GM21723 (cell line): ENCODE measurements at regions not wholly inside any gene's neighbourhood (a gene's known extent, or its start where the extent isn't known, plus 50 kb on each side); places are given as distances from the start of the nearest gene placed in this dataset.

Source experiments
- ATAC-seq: cut with Tn5 transposase; IDR thresholded peaks from one replicate; pipeline ENCODE4 v1.9.1; 2021; ENCODE audit warnings: mild to moderate bottlenecking, moderate library complexity; ENCODE audit not compliant: unreplicated experiment

GRCh38 chr5:23012842-23013241 is 159.7 kb upstream of the CDH12 start:
- ATAC-seq: peak; percentile 81

- no peak for ATAC-seq
Measured at GRCh38 chr5:23007762-23008161, 154.6 kb upstream of the CDH12 start.

- ATAC-seq: no peak
Measured at GRCh38 chr5:23007236-23007635, 154.1 kb upstream of the CDH12 start.

- ATAC-seq: no peak
Measured at GRCh38 chr5:23001120-23001519, 148.0 kb upstream of the CDH12 start.

GRCh38 chr5:22998774-22999173 is 145.6 kb upstream of the CDH12 start:
- no peak for ATAC-seq

GRCh38 chr5:22998362-22998761 is 145.2 kb upstream of the CDH12 start:
- no peak for ATAC-seq

- no peak for ATAC-seq
Measured at GRCh38 chr5:22988937-22989336, 135.8 kb upstream of the CDH12 start.

GRCh38 chr5:22986281-22986680 is 133.1 kb upstream of the CDH12 start:
- no peak for ATAC-seq

- ATAC-seq: no peak
Measured at GRCh38 chr5:22985446-22985845, 132.3 kb upstream of the CDH12 start.

- no peak for ATAC-seq
Measured at GRCh38 chr5:22970956-22971618, 117.9 kb upstream of the CDH12 start.

GRCh38 chr5:22970491-22970890 is 117.3 kb upstream of the CDH12 start:
- ATAC-seq: no peak

GRCh38 chr5:22968386-22968785 is 115.2 kb upstream of the CDH12 start:
- no peak for ATAC-seq

GRCh38 chr5:22965960-22966359 is 112.8 kb upstream of the CDH12 start:
- ATAC-seq: peak; percentile 54

- no peak for ATAC-seq
Measured at GRCh38 chr5:22964632-22965031, 111.5 kb upstream of the CDH12 start.

- no peak for ATAC-seq
Measured at GRCh38 chr5:22958462-22959262, 105.5 kb upstream of the CDH12 start.

- no peak for ATAC-seq
Measured at GRCh38 chr5:22947921-22948320, 94.8 kb upstream of the CDH12 start.

- ATAC-seq: no peak
Measured at GRCh38 chr5:22938362-22938761, 85.2 kb upstream of the CDH12 start.

GRCh38 chr5:22928821-22929482 is 75.8 kb upstream of the CDH12 start:
- ATAC-seq: no peak

- no peak for ATAC-seq
Measured at GRCh38 chr5:22926574-22926973, 73.4 kb upstream of the CDH12 start.

- ATAC-seq: no peak
Measured at GRCh38 chr5:22918511-22918910, 65.4 kb upstream of the CDH12 start.

- no peak for ATAC-seq
Measured at GRCh38 chr5:22916393-22916792, 63.2 kb upstream of the CDH12 start.

GRCh38 chr5:22911019-22911418 is 57.9 kb upstream of the CDH12 start:
- ATAC-seq: no peak
